ENCODE measurements at regions not wholly inside any gene's neighbourhood (a gene's known extent, or its start where the extent isn't known, plus 50 kb on each side); places are given as distances from the start of the nearest gene placed in this dataset.

GRCh38 chr14:54342806-54343205 lies 54.0 kb upstream of the CDKN3 start:
- no peak overlapping the region for H3K9ac ChIP-seq
- no peaks in the 10 kb centered on the region for H3F3A ChIP-seq (replicated peaks; ENCODE audit: insufficient read depth)
- H3K79me2 ChIP-seq (ENCODE audit: insufficient read depth) = no peaks in the 10 kb centered on the region
- H3K27me3 ChIP-seq (ENCODE audit: insufficient read depth) = no peaks in the 10 kb centered on the region
- H3K4me1 ChIP-seq (ENCODE audit: control insufficient read depth in 1 of 2, insufficient read depth in 2 of 2, low read depth in 1 of 2, low read length in 1 of 2) = peaks cover 3 to 21% of the 10 kb centered on the region in 2 experiments; a peak in 3 of 4 replicates
- H3K4me2 ChIP-seq = no peak overlapping the region
- no peaks in the 10 kb centered on the region for H3K9me2 ChIP-seq
- no peak overlapping the region for H3K4me3 ChIP-seq (ENCODE audit: low read depth in 2 of 2, low read length in 1 of 2)
- H2AFZ ChIP-seq (ENCODE audit: low read depth) = no peak overlapping the region
- no peak for DNase-seq
- H3K36me3 ChIP-seq (replicated peaks in 1 of 2; ENCODE audit: control insufficient read depth in 1 of 2, insufficient read depth in 2 of 2, low read length in 1 of 2) = no peaks in the 10 kb centered on the region
- 94% methylated on average over 3 of the region's 3 CpGs for whole genome bisulfite sequencing (ENCODE audit: low lambda C conversion rate)
- no peaks in the 10 kb centered on the region for H4K20me1 ChIP-seq (ENCODE audit: insufficient read depth)
- H3K27ac ChIP-seq (ENCODE audit: low read depth in 2 of 2, low read length in 1 of 2) = no peak overlapping the region
- ChIA-PET POLR2A (no interaction called here), CTCF (interaction anchor here (1.2 to 1.3 kb wide), 3 partner anchors 14 to 911 kb away, joined by 3 to 7 read pairs (median 4); no protein-coding TSS in a partner anchor)
- TF ChIP-seq IRF3 (IDR thresholded peaks at IDR 0.05; ENCODE audit: low read depth, low read length) (no peak), MXI1 (IDR thresholded peaks at IDR 0.05; ENCODE audit: low read depth, low read length) (no peak), EP300 (IDR thresholded peaks at IDR 0.05; ENCODE audit: borderline replicate concordance in 1 of 2, low read depth in 1 of 2, low read length in 1 of 2) (no peak), TAF1 (IDR thresholded peaks at IDR 0.05; ENCODE audit: borderline replicate concordance, low read depth, low read length) (no peak), FOXJ3 (CRISPR knock-in tag; IDR thresholded peaks at IDR 0.05) (no peak)
- H3K9me3 ChIP-seq = no peaks in the 10 kb centered on the region

- POLR2A ChIA-PET = no interaction called here
- Histone ChIP-seq H3F3A (replicated peaks; ENCODE audit: insufficient read depth) (no peaks in the 10 kb centered on the region), H4K20me1 (ENCODE audit: insufficient read depth) (no peaks in the 10 kb centered on the region), H3K27me3 (ENCODE audit: insufficient read depth) (no peaks in the 10 kb centered on the region), H3K9me3 (no peaks in the 10 kb centered on the region), H3K4me3 (ENCODE audit: low read depth in 2 of 2, low read length in 1 of 2) (no peak overlapping the region), H3K4me2 (no peak overlapping the region), H3K79me2 (ENCODE audit: insufficient read depth) (no peaks in the 10 kb centered on the region), H3K9me2 (no peaks in the 10 kb centered on the region), H3K27ac (ENCODE audit: low read depth in 2 of 2, low read length in 1 of 2) (peak overlapping the region in 1 of 2 experiments; percentile 54; a peak in 1 of 4 replicates), H3K36me3 (replicated peaks in 1 of 2; ENCODE audit: control insufficient read depth in 1 of 2, insufficient read depth in 2 of 2, low read length in 1 of 2) (no peaks in the 10 kb centered on the region), H3K9ac (no peak overlapping the region), H3K4me1 (ENCODE audit: control insufficient read depth in 1 of 2, insufficient read depth in 2 of 2, low read depth in 1 of 2, low read length in 1 of 2) (peaks cover 3 to 21% of the 10 kb centered on the region in 2 experiments; a peak in 3 of 4 replicates), H2AFZ (ENCODE audit: low read depth) (no peak overlapping the region)
- 61% methylated on average over 17 of the region's 18 CpGs for WGBS (ENCODE audit: low lambda C conversion rate)
- peak; percentile 48 for DNase-seq
- CTCF ChIA-PET = interaction anchor here (0.6 to 1.3 kb wide), 5 partner anchors 15 to 912 kb away, joined by 3 to 7 read pairs (median 4); no protein-coding TSS in a partner anchor
- TF ChIP-seq FOXJ3 (CRISPR knock-in tag; IDR thresholded peaks at IDR 0.05) = peak; percentile 67; the same call in 1 of the 2 replicates
- TF ChIP-seq TCF12 (IDR thresholded peaks at IDR 0.05) = peak; percentile 63
- TF ChIP-seq ZBTB33 (IDR thresholded peaks at IDR 0.05; ENCODE audit: borderline replicate concordance, low read depth) = no peak
- peak; percentile 18; the same call in 1 of the 2 replicates for TF ChIP-seq PBX3 (IDR thresholded peaks at IDR 0.05)
- peak; percentile 79 for TF ChIP-seq RCOR1 (IDR thresholded peaks at IDR 0.05; ENCODE audit: low read length)
- no peak for TF ChIP-seq FOXM1 (IDR thresholded peaks at IDR 0.05; ENCODE audit: low read depth)
- TF ChIP-seq CHD2 (IDR thresholded peaks at IDR 0.05; ENCODE audit: low read length, partially characterized antibody) = peak; percentile 57
- TF ChIP-seq CTCF (IDR thresholded peaks at IDR 0.05) = no peak
- TF ChIP-seq IRF3 (IDR thresholded peaks at IDR 0.05; ENCODE audit: low read depth, low read length) = no peak
- peak in 1 of 2 experiments; percentile 82; a peak in 2 of 4 replicates for TF ChIP-seq EP300 (IDR thresholded peaks at IDR 0.05; ENCODE audit: borderline replicate concordance in 1 of 2, low read depth in 1 of 2, low read length in 1 of 2)
- no peak for TF ChIP-seq USF1 (IDR thresholded peaks at IDR 0.05; ENCODE audit: borderline replicate concordance, low read depth)
- TF ChIP-seq EZH2phosphoT487 (IDR thresholded peaks at IDR 0.05; ENCODE audit: borderline replicate concordance, low read depth) = no peak
These were observed 53.3 kb upstream of the CDKN3 start for GRCh38 chr14:54343272-54344121.

Data from SK-N-SH (cell line).